Smooth muscle cell (in vitro differentiated cells): ENCODE measurements at regions not wholly inside any gene's neighbourhood (a gene's known extent, or its start where the extent isn't known, plus 50 kb on each side); places are given as distances from the start of the nearest gene placed in this dataset.

Source experiments
- DNase-seq: peaks from one replicate; lab custom pipeline; 2025; ENCODE audit not compliant: unreplicated experiment; lab: John Stamatoyannopoulos, UW
- H2AFZ ChIP-seq: fragments of 200-600 bp; sonication (generic); 2 replicates; pipeline ENCODE4 v1.6.0; 2016; ENCODE audit warnings: antibody characterized with exemption, low read depth, mild to moderate bottlenecking
- H3F3A ChIP-seq: fragments of 200-600 bp; sonication (generic); 2 replicates; pipeline ENCODE4 v1.6.0; 2017; ENCODE audit warnings: antibody characterized with exemption, low read depth
- H3K27ac ChIP-seq: fragments of 200-600 bp; sonication (generic); 2 replicates; pipeline ENCODE4 v1.5.1; 2016; ENCODE audit warnings: low read depth, mild to moderate bottlenecking
- H3K27me3 ChIP-seq: fragments of 200-600 bp; sonication (generic); 2 replicates; pipeline ENCODE4 v1.6.1; 2016; ENCODE audit warnings: low read depth, mild to moderate bottlenecking
- H3K36me3 ChIP-seq: fragments of 200-600 bp; sonication (generic); 2 replicates; pipeline ENCODE4 v1.5.1; 2016; ENCODE audit warnings: low read depth
- H3K4me1 ChIP-seq: fragments of 200-600 bp; sonication (generic); 2 replicates; pipeline ENCODE4 v1.5.1; 2016; ENCODE audit warnings: low read depth
- H3K4me2 ChIP-seq: fragments of 200-600 bp; sonication (generic); 2 replicates; pipeline ENCODE4 v1.6.0; 2016; ENCODE audit warnings: mild to moderate bottlenecking
- H3K4me3 ChIP-seq: fragments of 200-600 bp; sonication (generic); 2 replicates; pipeline ENCODE4 v1.5.1; 2016; ENCODE audit warnings: mild to moderate bottlenecking
- H3K79me2 ChIP-seq: fragments of 200-600 bp; sonication (generic); 2 replicates; pipeline ENCODE4 v1.6.0; 2016; ENCODE audit warnings: low read depth, mild to moderate bottlenecking
- H3K9ac ChIP-seq: fragments of 200-600 bp; sonication (generic); 2 replicates; pipeline ENCODE4 v1.6.0; 2016; ENCODE audit warnings: low read depth
- H3K9me3 ChIP-seq: fragments of 200-600 bp; sonication (generic); replicated peaks from 2 replicates; pipeline ENCODE4 v1.5.1; 2016; ENCODE audit warnings: low read depth
- H4K20me1 ChIP-seq: fragments of 200-600 bp; sonication (generic); 2 replicates; pipeline ENCODE4 v1.6.0; 2016; ENCODE audit warnings: low read depth
- CTCF ChIP-seq: fragments of 200-600 bp; sonication (generic); IDR thresholded peaks from 2 replicates; pipeline ENCODE4 v1.5.1; 2017; ENCODE audit warnings: borderline replicate concordance, mild to moderate bottlenecking, antibody characterized with exemption; ENCODE audit not compliant: insufficient read depth, poor library complexity, severe bottlenecking
- WGBS: methylation state at CpG from one replicate; pipeline ENCODE4 v1.1.7; 2016; ENCODE audit warnings: low lambda C conversion rate; 5-methylcytosine and 5-hydroxymethylcytosine counted together

DNA sequence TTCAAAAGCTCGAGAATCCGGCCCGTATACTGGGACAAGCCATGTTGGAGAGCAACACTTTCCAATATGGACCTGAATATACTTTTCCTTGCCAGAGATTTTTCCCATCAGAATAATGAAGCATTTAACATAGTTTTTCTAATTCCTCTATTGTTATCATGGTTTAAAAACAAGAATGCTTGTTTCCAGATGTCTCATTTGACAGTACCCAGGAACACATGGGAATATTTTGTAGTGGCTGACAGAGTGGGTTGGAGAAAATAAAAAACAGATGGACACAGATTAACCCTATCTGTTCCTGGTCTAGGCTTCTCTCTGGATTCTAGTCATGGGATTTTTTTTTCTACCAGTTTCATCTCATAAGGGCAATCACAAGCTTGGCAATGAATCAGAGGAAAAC, 164.8 kb upstream of the CEP162 start:
- Histone ChIP-seq H3K79me2 (no peaks in the 10 kb centered on the region), H3K36me3 (no peaks in the 10 kb centered on the region), H3K9me3 (no peaks in the 10 kb centered on the region), H4K20me1 (no peaks in the 10 kb centered on the region), H3K4me1 (no peaks in the 10 kb centered on the region), H3K4me2 (no peak overlapping the region), H2AFZ (no peak overlapping the region), H3F3A (no peaks in the 10 kb centered on the region), H3K4me3 (no peak overlapping the region), H3K27me3 (no peaks in the 10 kb centered on the region), H3K9ac (no peak overlapping the region), H3K27ac (no peak overlapping the region)
- no peak for TF ChIP-seq CTCF
- DNase-seq = no peak
- 94% methylated on average over 3 of the region's 3 CpGs for WGBS

DNA sequence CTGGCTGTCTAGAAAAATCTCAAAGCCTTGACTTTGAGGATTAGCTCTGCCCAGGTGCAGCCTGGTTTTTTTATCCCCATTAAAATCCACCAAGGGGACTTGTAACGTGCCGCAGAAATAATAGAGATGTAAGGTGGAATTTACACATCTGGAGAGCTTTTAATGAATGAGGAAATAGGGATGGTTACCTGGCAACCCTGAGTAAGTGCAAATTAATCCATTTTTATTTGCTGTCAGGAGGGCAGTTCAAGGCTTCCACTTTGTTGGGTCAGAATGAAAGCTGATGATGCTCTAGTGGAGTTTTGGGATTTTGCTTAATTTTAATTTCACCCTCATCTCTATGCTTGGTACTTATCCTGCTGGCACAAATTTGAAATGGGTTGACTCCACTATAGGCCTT, 163.4 kb upstream of the CEP162 start:
- no peaks in the 10 kb centered on the region for H3F3A ChIP-seq
- no peak overlapping the region for H2AFZ ChIP-seq
- no peak overlapping the region for H3K4me2 ChIP-seq
- H3K9me3 ChIP-seq = no peaks in the 10 kb centered on the region
- H3K36me3 ChIP-seq = no peaks in the 10 kb centered on the region
- no peak overlapping the region for H3K4me3 ChIP-seq
- no peaks in the 10 kb centered on the region for H3K27me3 ChIP-seq
- H3K79me2 ChIP-seq = no peaks in the 10 kb centered on the region
- H3K4me1 ChIP-seq = no peaks in the 10 kb centered on the region
- no peak for DNase-seq
- no peak overlapping the region for H3K9ac ChIP-seq
- TF ChIP-seq CTCF = no peak
- H3K27ac ChIP-seq = no peak overlapping the region
- H4K20me1 ChIP-seq = no peaks in the 10 kb centered on the region
- WGBS = 83% methylated on average over 2 of the region's 2 CpGs

GRCh38 chr6:84390334-84390733, 162.9 kb upstream of the CEP162 start:
- H3K9me3 ChIP-seq = no peaks in the 10 kb centered on the region
- H3K79me2 ChIP-seq = no peaks in the 10 kb centered on the region
- H3K27ac ChIP-seq = no peak overlapping the region
- no peak for TF ChIP-seq CTCF
- no peaks in the 10 kb centered on the region for H3K36me3 ChIP-seq
- DNase-seq = no peak
- no peaks in the 10 kb centered on the region for H3F3A ChIP-seq
- no peaks in the 10 kb centered on the region for H3K4me1 ChIP-seq
- H2AFZ ChIP-seq = no peak overlapping the region
- H3K4me3 ChIP-seq = no peak overlapping the region
- WGBS = 79% methylated on average over 2 of the region's 2 CpGs
- H4K20me1 ChIP-seq = no peaks in the 10 kb centered on the region
- H3K4me2 ChIP-seq = no peak overlapping the region
- H3K9ac ChIP-seq = no peak overlapping the region
- no peaks in the 10 kb centered on the region for H3K27me3 ChIP-seq

GRCh38 chr6:84379142-84379541, 151.7 kb upstream of the CEP162 start:
- no peak overlapping the region for H2AFZ ChIP-seq
- H3K27ac ChIP-seq = no peak overlapping the region
- H3K4me2 ChIP-seq = no peak overlapping the region
- H3K9me3 ChIP-seq = peaks cover 4% of the 10 kb centered on the region
- WGBS = 93% methylated on average over 3 of the region's 3 CpGs
- no peaks in the 10 kb centered on the region for H3F3A ChIP-seq
- TF ChIP-seq CTCF = no peak
- H3K4me1 ChIP-seq = no peaks in the 10 kb centered on the region
- no peaks in the 10 kb centered on the region for H4K20me1 ChIP-seq
- no peak overlapping the region for H3K9ac ChIP-seq
- H3K79me2 ChIP-seq = no peaks in the 10 kb centered on the region
- H3K4me3 ChIP-seq = no peak overlapping the region
- no peak for DNase-seq
- H3K36me3 ChIP-seq = no peaks in the 10 kb centered on the region
- no peaks in the 10 kb centered on the region for H3K27me3 ChIP-seq
